Kidney epithelial cell (primary cell): ENCODE measurements at regions not wholly inside any gene's neighbourhood (a gene's known extent, or its start where the extent isn't known, plus 50 kb on each side); places are given as distances from the start of the nearest gene placed in this dataset.

ENCODE experiments used
- DNase-seq: peaks from one replicate; pipeline ENCODE4 v3.0.0-alpha.2; 2010; ENCODE audit warnings: low read depth
- H3K27me3 ChIP-seq: 2 replicates; pipeline ENCODE4 v1.6.0; 2011; ENCODE audit warnings: low read length; ENCODE audit not compliant: control insufficient read depth, insufficient read depth
- H3K36me3 ChIP-seq: 2 replicates; pipeline ENCODE4 v1.5.1; 2011; ENCODE audit warnings: low read length; ENCODE audit not compliant: control insufficient read depth, insufficient read depth
- H3K4me3 ChIP-seq: 2 replicates; pipeline ENCODE4 v1.5.1; 2011; ENCODE audit warnings: low read depth, mild to moderate bottlenecking, control low read depth, low read length
- CTCF ChIP-seq: IDR thresholded peaks from 2 replicates; pipeline ENCODE4 v1.5.1; 2011; ENCODE audit warnings: mild to moderate bottlenecking, moderate library complexity, low read length, control low read depth, inconsistent platforms; ENCODE audit not compliant: insufficient read depth, poor library complexity, severe bottlenecking

GRCh38 chr9:135286961-135287360 is 192.6 kb upstream of the PPP1R26 start:
- TF ChIP-seq CTCF = no peak
- H3K4me3 ChIP-seq = no peak overlapping the region
- no peaks in the 10 kb centered on the region for H3K27me3 ChIP-seq
- no peak for DNase-seq
- no peaks in the 10 kb centered on the region for H3K36me3 ChIP-seq

GRCh38 chr9:135287627-135288026 is 192.0 kb upstream of the PPP1R26 start:
- H3K36me3 ChIP-seq = no peaks in the 10 kb centered on the region
- TF ChIP-seq CTCF = no peak
- H3K27me3 ChIP-seq = no peaks in the 10 kb centered on the region
- no peak overlapping the region for H3K4me3 ChIP-seq
- no peak for DNase-seq

GRCh38 chr9:135288054-135288453 is 191.5 kb upstream of the PPP1R26 start:
- no peak overlapping the region for H3K4me3 ChIP-seq
- H3K36me3 ChIP-seq = no peaks in the 10 kb centered on the region
- no peaks in the 10 kb centered on the region for H3K27me3 ChIP-seq
- DNase-seq = no peak
- TF ChIP-seq CTCF = no peak

GRCh38 chr9:135289081-135289491 is 190.5 kb upstream of the PPP1R26 start:
- Histone ChIP-seq H3K27me3 (no peaks in the 10 kb centered on the region), H3K36me3 (no peaks in the 10 kb centered on the region), H3K4me3 (no peak overlapping the region)
- no peak for TF ChIP-seq CTCF
- DNase-seq = no peak

- Histone ChIP-seq H3K36me3 (no peaks in the 10 kb centered on the region), H3K4me3 (no peak overlapping the region), H3K27me3 (no peaks in the 10 kb centered on the region)
- DNase-seq = no peak
- TF ChIP-seq CTCF = no peak
Measured at GRCh38 chr9:135290086-135290485, 189.5 kb upstream of the PPP1R26 start.

- DNase-seq = no peak
Measured at GRCh38 chr9:135290566-135290965, 189.0 kb upstream of the PPP1R26 start.

More at GRCh38 chr9:135290566-135290965, 189.0 kb upstream of the PPP1R26 start:
- no peaks in the 10 kb centered on the region for H3K27me3 ChIP-seq
- no peak overlapping the region for H3K4me3 ChIP-seq
- no peaks in the 10 kb centered on the region for H3K36me3 ChIP-seq
- no peak for TF ChIP-seq CTCF
